GM21423 (cell line): ENCODE measurements at regions not wholly inside any gene's neighbourhood (a gene's known extent, or its start where the extent isn't known, plus 50 kb on each side); places are given as distances from the start of the nearest gene placed in this dataset.

Source experiments
- ATAC-seq: cut with Tn5 transposase; IDR thresholded peaks from one replicate; pipeline ENCODE4 v1.9.1; 2021; ENCODE audit warnings: mild to moderate bottlenecking, moderate library complexity; ENCODE audit not compliant: unreplicated experiment

GRCh38 chr3:164608554-164609276 lies 469.6 kb downstream of the SI start:
- no peak for ATAC-seq

GRCh38 chr3:164604687-164605086 lies 473.6 kb downstream of the SI start:
- ATAC-seq, result no peak

- ATAC-seq, result no peak
These were observed 500.6 kb downstream of the SI start for GRCh38 chr3:164577667-164578210.

GRCh38 chr3:164572436-164572835 lies 505.9 kb downstream of the SI start:
- no peak for ATAC-seq

GRCh38 chr3:164550857-164551256 lies 527.4 kb downstream of the SI start:
- ATAC-seq, result no peak

- no peak for ATAC-seq
These were observed 539.1 kb downstream of the SI start for GRCh38 chr3:164539215-164539614.

GRCh38 chr3:164537485-164537884 lies 540.8 kb downstream of the SI start:
- no peak for ATAC-seq

- ATAC-seq, result no peak
These were observed 545.0 kb downstream of the SI start for GRCh38 chr3:164533275-164533674.

- no peak for ATAC-seq
These were observed 552.0 kb downstream of the SI start for GRCh38 chr3:164526250-164526649.

- no peak for ATAC-seq
These were observed 554.1 kb downstream of the SI start for GRCh38 chr3:164524201-164524600.

- ATAC-seq, result no peak
These were observed 556.1 kb downstream of the SI start for GRCh38 chr3:164522073-164522763.

GRCh38 chr3:164521644-164522043 lies 556.7 kb downstream of the SI start:
- ATAC-seq, result no peak

- no peak for ATAC-seq
These were observed 557.2 kb downstream of the SI start for GRCh38 chr3:164521139-164521538.

- no peak for ATAC-seq
These were observed 563.0 kb downstream of the SI start for GRCh38 chr3:164515256-164515655.

GRCh38 chr3:164514576-164514975 lies 563.7 kb downstream of the SI start:
- no peak for ATAC-seq

GRCh38 chr3:164507886-164508285 lies 570.4 kb downstream of the SI start:
- no peak for ATAC-seq

GRCh38 chr3:164498917-164499316 lies 579.4 kb downstream of the SI start:
- no peak for ATAC-seq

- no peak for ATAC-seq
These were observed 589.4 kb downstream of the SI start for GRCh38 chr3:164488893-164489292.

- ATAC-seq, result no peak
These were observed 592.1 kb downstream of the SI start for GRCh38 chr3:164486150-164486549.

GRCh38 chr3:164479978-164480377 lies 598.3 kb downstream of the SI start:
- no peak for ATAC-seq

GRCh38 chr3:164479406-164479805 lies 598.9 kb downstream of the SI start:
- no peak for ATAC-seq

GRCh38 chr3:164478323-164478722 lies 600.0 kb downstream of the SI start:
- no peak for ATAC-seq
